ENCODE measurements at regions not wholly inside any gene's neighbourhood (a gene's known extent, or its start where the extent isn't known, plus 50 kb on each side); places are given as distances from the start of the nearest gene placed in this dataset.

DNA sequence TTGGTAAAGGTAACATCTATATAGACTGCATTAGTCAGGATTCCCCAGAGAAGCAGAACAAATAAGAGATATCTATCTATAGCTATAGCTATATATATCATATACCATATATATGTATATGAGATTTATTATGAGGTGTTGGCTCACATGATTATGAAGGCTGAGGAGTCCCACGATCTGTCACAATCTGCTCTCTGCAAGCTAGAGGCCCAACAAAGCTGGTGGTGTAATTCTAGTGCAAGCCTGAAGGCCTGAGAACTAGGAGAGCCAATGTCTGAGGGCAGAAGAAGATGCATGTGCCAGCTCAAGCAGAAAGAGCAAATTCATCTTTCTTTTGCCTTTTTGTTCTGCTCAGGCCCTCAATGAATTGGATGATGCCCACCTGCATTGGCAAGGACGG lies 102.2 kb upstream of the PLPPR1 start:
- no peak for TF ChIP-seq POLR2AphosphoS5 (IDR thresholded peaks at IDR 0.05; ENCODE audit: insufficient read depth in 1 of 2, low read depth in 1 of 2)
- TF ChIP-seq, protein P1, sequence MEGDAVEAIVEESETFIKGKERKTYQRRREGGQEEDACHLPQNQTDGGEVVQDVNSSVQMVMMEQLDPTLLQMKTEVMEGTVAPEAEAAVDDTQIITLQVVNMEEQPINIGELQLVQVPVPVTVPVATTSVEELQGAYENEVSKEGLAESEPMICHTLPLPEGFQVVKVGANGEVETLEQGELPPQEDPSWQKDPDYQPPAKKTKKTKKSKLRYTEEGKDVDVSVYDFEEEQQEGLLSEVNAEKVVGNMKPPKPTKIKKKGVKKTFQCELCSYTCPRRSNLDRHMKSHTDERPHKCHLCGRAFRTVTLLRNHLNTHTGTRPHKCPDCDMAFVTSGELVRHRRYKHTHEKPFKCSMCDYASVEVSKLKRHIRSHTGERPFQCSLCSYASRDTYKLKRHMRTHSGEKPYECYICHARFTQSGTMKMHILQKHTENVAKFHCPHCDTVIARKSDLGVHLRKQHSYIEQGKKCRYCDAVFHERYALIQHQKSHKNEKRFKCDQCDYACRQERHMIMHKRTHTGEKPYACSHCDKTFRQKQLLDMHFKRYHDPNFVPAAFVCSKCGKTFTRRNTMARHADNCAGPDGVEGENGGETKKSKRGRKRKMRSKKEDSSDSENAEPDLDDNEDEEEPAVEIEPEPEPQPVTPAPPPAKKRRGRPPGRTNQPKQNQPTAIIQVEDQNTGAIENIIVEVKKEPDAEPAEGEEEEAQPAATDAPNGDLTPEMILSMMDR (IDR thresholded peaks at IDR 0.05) = no peak
